COLO668 (cell line): ENCODE measurements at regions not wholly inside any gene's neighbourhood (a gene's known extent, or its start where the extent isn't known, plus 50 kb on each side); places are given as distances from the start of the nearest gene placed in this dataset.
A peak's percentile ranks its signal among the peaks of the same experiment; 100 is the strongest.

Experiments used
- DNase-seq: peaks from one replicate; lab custom pipeline; 2025; ENCODE audit not compliant: unreplicated experiment; lab: John Stamatoyannopoulos, UW

GRCh38 chr3:72462595-72463011 lies 385.6 kb downstream of the SHQ1 start:
- DNase-seq, result no peak

GRCh38 chr3:72461787-72462186 lies 386.5 kb downstream of the SHQ1 start:
- DNase-seq, result no peak

- no peak for DNase-seq
These were observed 387.8 kb downstream of the SHQ1 start for GRCh38 chr3:72460205-72461174.

- no peak for DNase-seq
These were observed 388.7 kb downstream of the SHQ1 start for GRCh38 chr3:72459588-72459987.

- DNase-seq, result no peak
These were observed 389.9 kb downstream of the SHQ1 start for GRCh38 chr3:72458375-72458774.

GRCh38 chr3:72454441-72454840 lies 393.8 kb downstream of the SHQ1 start:
- DNase-seq, result no peak

- no peak for DNase-seq
These were observed 394.5 kb downstream of the SHQ1 start for GRCh38 chr3:72453706-72454105.

GRCh38 chr3:72452745-72453144 lies 395.5 kb downstream of the SHQ1 start:
- DNase-seq, result no peak

- DNase-seq, result no peak
These were observed 396.4 kb downstream of the SHQ1 start for GRCh38 chr3:72451841-72452240.

GRCh38 chr3:72449551-72449950 lies 398.7 kb downstream of the SHQ1 start:
- no peak for DNase-seq

- DNase-seq, result no peak
These were observed 399.4 kb downstream of the SHQ1 start for GRCh38 chr3:72448858-72449257.

- no peak for DNase-seq
These were observed 399.8 kb downstream of the SHQ1 start for GRCh38 chr3:72448375-72448823.

GRCh38 chr3:72447059-72447946 lies 400.9 kb downstream of the SHQ1 start:
- peak; percentile 93 for DNase-seq

GRCh38 chr3:72446218-72447058 lies 401.8 kb downstream of the SHQ1 start, which contains the start of gene RYBP:
Gene RYBP (minus strand): TSS chr3:72446621.
- peak; percentile 25 for DNase-seq

GRCh38 chr3:72445827-72446217 lies 402.4 kb downstream of the SHQ1 start:
- DNase-seq, result no peak

GRCh38 chr3:72444656-72445223 lies 403.5 kb downstream of the SHQ1 start:
- no peak for DNase-seq

GRCh38 chr3:72442759-72443158 lies 405.5 kb downstream of the SHQ1 start:
- no peak for DNase-seq

- DNase-seq, result no peak
These were observed 406.8 kb downstream of the SHQ1 start for GRCh38 chr3:72441284-72441994.

- no peak for DNase-seq
These were observed 407.8 kb downstream of the SHQ1 start for GRCh38 chr3:72440491-72440890.
